ENCODE measurements at regions not wholly inside any gene's neighbourhood (a gene's known extent, or its start where the extent isn't known, plus 50 kb on each side); places are given as distances from the start of the nearest gene placed in this dataset.

DNA sequence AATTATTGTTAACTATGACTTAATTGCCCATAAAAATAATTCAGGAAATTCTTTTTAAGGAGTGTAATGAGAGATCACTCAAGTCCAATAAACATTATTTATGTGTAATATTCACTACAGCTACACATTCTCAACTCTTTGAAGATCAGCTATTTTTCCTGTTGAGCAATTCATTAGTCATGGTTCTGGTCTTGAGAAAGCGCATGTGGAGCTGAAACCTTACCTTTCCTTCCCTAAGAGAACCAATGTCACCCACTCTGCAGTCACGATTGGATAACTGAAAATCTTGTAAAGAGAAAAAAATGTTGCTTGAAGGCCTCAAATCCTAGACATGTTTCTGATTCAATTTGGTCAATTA lies 736.9 kb upstream of the MARCKS start:
- TF ChIP-seq POLR2A (IDR thresholded peaks at IDR 0.05) (no peak), CTCF (IDR thresholded peaks at IDR 0.05) (no peak), EP300 (IDR thresholded peaks at IDR 0.05) (no peak)
